CD4-positive, alpha-beta T cell treated with Interleukin-21 for 1 hour (primary cell): ENCODE measurements at regions not wholly inside any gene's neighbourhood (a gene's known extent, or its start where the extent isn't known, plus 50 kb on each side); places are given as distances from the start of the nearest gene placed in this dataset.

Source experiments
- DNase-seq: peaks from one replicate; pipeline ENCODE4 v3.0.0-alpha.2; 2020

GRCh38 chr4:20412072-20412471 lies 160.4 kb downstream of the SLIT2 start:
- DNase-seq = no peak

- DNase-seq = no peak
Observed at GRCh38 chr4:20416800-20417199, 165.1 kb downstream of the SLIT2 start.

- peak; percentile 56 for DNase-seq
Observed at GRCh38 chr4:20418861-20419451, 167.3 kb downstream of the SLIT2 start.

- no peak for DNase-seq
Observed at GRCh38 chr4:20420916-20421602, 169.4 kb downstream of the SLIT2 start.

- DNase-seq = no peak
Observed at GRCh38 chr4:20421603-20421985, 169.9 kb downstream of the SLIT2 start.

GRCh38 chr4:20422398-20422797 lies 170.7 kb downstream of the SLIT2 start:
- DNase-seq = peak; percentile 40

GRCh38 chr4:20423420-20423819 lies 171.7 kb downstream of the SLIT2 start:
- DNase-seq = no peak

- no peak for DNase-seq
Observed at GRCh38 chr4:20426028-20426427, 174.3 kb downstream of the SLIT2 start.

- no peak for DNase-seq
Observed at GRCh38 chr4:20428436-20429160, 176.9 kb downstream of the SLIT2 start.

- no peak for DNase-seq
Observed at GRCh38 chr4:20430259-20430941, 178.7 kb downstream of the SLIT2 start.

GRCh38 chr4:20431543-20431951 lies 179.8 kb downstream of the SLIT2 start:
- no peak for DNase-seq

GRCh38 chr4:20432088-20432487 lies 180.4 kb downstream of the SLIT2 start:
- DNase-seq = no peak

- no peak for DNase-seq
Observed at GRCh38 chr4:20433097-20433705, 181.5 kb downstream of the SLIT2 start.

- no peak for DNase-seq
Observed at GRCh38 chr4:20440170-20440569, 188.5 kb downstream of the SLIT2 start.

GRCh38 chr4:20443015-20443805 lies 191.5 kb downstream of the SLIT2 start:
- DNase-seq = no peak

GRCh38 chr4:20444599-20445337 lies 193.1 kb downstream of the SLIT2 start:
- no peak for DNase-seq

- no peak for DNase-seq
Observed at GRCh38 chr4:20445933-20446723, 194.4 kb downstream of the SLIT2 start.

- no peak for DNase-seq
Observed at GRCh38 chr4:20447103-20447502, 195.4 kb downstream of the SLIT2 start.

GRCh38 chr4:20451986-20452385 lies 200.3 kb downstream of the SLIT2 start:
- no peak for DNase-seq

GRCh38 chr4:20454515-20454914 lies 202.8 kb downstream of the SLIT2 start:
- no peak for DNase-seq

GRCh38 chr4:20456407-20456806 lies 204.7 kb downstream of the SLIT2 start:
- no peak for DNase-seq
